ENCODE measurements at regions not wholly inside any gene's neighbourhood (a gene's known extent, or its start where the extent isn't known, plus 50 kb on each side); places are given as distances from the start of the nearest gene placed in this dataset.

- CTCF ChIA-PET (ENCODE audit: partially characterized antibody): interaction anchor here (0.8 to 5.0 kb wide), 4 partner anchors 9 to 481 kb away, joined by 3 to 23 read pairs (median 6); no protein-coding TSS in a partner anchor
- H3K56ac ChIP-seq (replicated peaks; ENCODE audit: insufficient read length, low read depth, low read length): no peak overlapping the region
- H2BK12ac ChIP-seq (ENCODE audit: low read depth, low read length): no peak overlapping the region
- no peak overlapping the region for H4K8ac ChIP-seq (ENCODE audit: extremely low read depth, insufficient read depth, low read length)
- H2AFZ ChIP-seq (ENCODE audit: low read length): no peak overlapping the region
- H2AK5ac ChIP-seq (ENCODE audit: low read depth, low read length): no peak overlapping the region
- no peaks in the 10 kb centered on the region for H3K79me1 ChIP-seq (ENCODE audit: low read depth, low read length)
- DNase-seq (ENCODE audit: low read depth in 1 of 2, low spot score in 2 of 2): no peak
- no peak overlapping the region for H3K18ac ChIP-seq (ENCODE audit: extremely low read depth, low read length)
- H2BK5ac ChIP-seq (ENCODE audit: low read depth, low read length): no peak overlapping the region
- H3K23me2 ChIP-seq (ENCODE audit: low read depth, low read length): peaks cover 2% of the 10 kb centered on the region; the same call in 1 of the 2 replicates
- H3K36me3 ChIP-seq (ENCODE audit: control insufficient read depth in 2 of 4, insufficient read depth in 4 of 4, low read length in 3 of 4): no peaks in the 10 kb centered on the region
- no peaks in the 10 kb centered on the region for H3K79me2 ChIP-seq (ENCODE audit: control insufficient read depth in 1 of 2, insufficient read depth in 2 of 2, low read length in 2 of 2)
- H3K27me3 ChIP-seq (replicated peaks in 1 of 4; ENCODE audit: control insufficient read depth in 3 of 4, extremely low read depth in 1 of 4, insufficient read depth in 3 of 4, low read length in 3 of 4): no peaks in the 10 kb centered on the region
- no peak overlapping the region for H3K4me2 ChIP-seq (ENCODE audit: insufficient read depth in 1 of 2, low read depth in 2 of 2, low read length in 2 of 2)
- H3K27ac ChIP-seq (ENCODE audit: low read depth, low read length): no peak overlapping the region
- no peak overlapping the region for H4K5ac ChIP-seq (ENCODE audit: insufficient read length, low read depth, low read length)
- no peak for FAIRE-seq
- H3K14ac ChIP-seq (ENCODE audit: insufficient read length): no peak overlapping the region
- H3K23ac ChIP-seq (ENCODE audit: insufficient read length): no peak overlapping the region
- H2BK120ac ChIP-seq (replicated peaks; ENCODE audit: low read depth, low read length): no peak overlapping the region
- no peak overlapping the region for H3K4ac ChIP-seq (replicated peaks; ENCODE audit: insufficient read length, low read depth, low read length)
- POLR2A ChIA-PET (ENCODE audit: partially characterized antibody): no interaction called here
- TF ChIP-seq E2F6 (IDR thresholded peaks at IDR 0.05) (no peak), RNF2 (IDR thresholded peaks at IDR 0.05; ENCODE audit: borderline replicate concordance, low read depth, low read length, missing control alignments, poor library complexity, severe bottlenecking) (no peak), POLR2AphosphoS5 (IDR thresholded peaks at IDR 0.05; ENCODE audit: low read depth, low read length) (no peak)
- H3K4me1 ChIP-seq (replicated peaks in 1 of 4; ENCODE audit: control insufficient read depth in 3 of 4, insufficient read depth in 4 of 4, low read length in 3 of 4): no peaks in the 10 kb centered on the region
- no peak overlapping the region for H3K9ac ChIP-seq (replicated peaks in 1 of 4; ENCODE audit: extremely low read depth in 1 of 4, low read depth in 3 of 4, low read length in 3 of 4)
- no peak overlapping the region for H3K4me3 ChIP-seq (ENCODE audit: extremely low read depth in 1 of 4, insufficient read depth in 2 of 4, low read depth in 3 of 4, low read length in 4 of 4)
- H4K20me1 ChIP-seq (replicated peaks in 1 of 2; ENCODE audit: control insufficient read depth in 1 of 2, insufficient read depth in 2 of 2, low read length in 2 of 2): no peaks in the 10 kb centered on the region
- no peak overlapping the region for H2BK20ac ChIP-seq (ENCODE audit: low read length)
- no peaks in the 10 kb centered on the region for H3K9me3 ChIP-seq (ENCODE audit: insufficient read depth in 2 of 2, low read depth in 1 of 2, low read length in 1 of 2)
- H4K91ac ChIP-seq (replicated peaks; ENCODE audit: insufficient read length, low read length): no peak overlapping the region
- no peak overlapping the region for H2BK15ac ChIP-seq (ENCODE audit: low read length)
Observed at GRCh38 chr6:134654751-134655150, 295.1 kb downstream of the ALDH8A1 start.
